HepG2 (cell line): ENCODE measurements at regions not wholly inside any gene's neighbourhood (a gene's known extent, or its start where the extent isn't known, plus 50 kb on each side); places are given as distances from the start of the nearest gene placed in this dataset.
A peak's percentile ranks its signal among the peaks of the same experiment; 100 is the strongest.

ENCODE experiments used
- CBX2 ChIP-seq, 2 experiments: fragments of 200-600 bp in 1 of 2; sonication (generic); formaldehyde crosslinking in 1 of 2; IDR thresholded peaks; 2 replicates each; pipeline versions ENCODE4 v1.7.0 to v1.8.1; 2018 to 2022; ENCODE audit warnings: low read depth in 2 of 2, low read length in 1 of 2, mild to moderate bottlenecking in 1 of 2, missing genetic modification reagents in 1 of 2
- CTCF ChIP-seq: sonication (generic); formaldehyde crosslinking; IDR thresholded peaks from 2 replicates; pipeline ENCODE4 v1.5.0; 2020; ENCODE audit warnings: mild to moderate bottlenecking, missing genetic modification reagents, moderate library complexity
- FOXK1 ChIP-seq: sonication (generic); formaldehyde crosslinking; IDR thresholded peaks from 2 replicates; pipeline ENCODE4 v1.4.0; 2020; ENCODE audit warnings: low read depth, missing genetic modification reagents, borderline replicate concordance
- KMT2B ChIP-seq: IDR thresholded peaks from 2 replicates; pipeline ENCODE4 v1.6.1; 2016; ENCODE audit warnings: missing genetic modification reagents, missing compliant biosample characterization
- LRRFIP1 ChIP-seq: sonication (generic); formaldehyde crosslinking; conservative IDR thresholded peaks from 2 replicates; pipeline ENCODE4 v1.4.0; 2020; ENCODE audit warnings: missing genetic modification reagents
- MNT ChIP-seq: fragments of 450-650 bp; IDR thresholded peaks from 2 replicates; pipeline ENCODE4 v1.6.1; 2016
- POLR2A ChIP-seq, 2 experiments: IDR thresholded peaks; 2 replicates each; pipeline ENCODE4 v1.6.1; 2011; ENCODE audit warnings: low read depth in 2 of 2, low read length in 2 of 2, mild to moderate bottlenecking in 1 of 2, moderate library complexity in 1 of 2; ENCODE audit not compliant: insufficient read depth in 1 of 2
- XRCC5 ChIP-seq: fragments of 200-400 bp; formaldehyde crosslinking; optimal IDR thresholded peaks from 2 replicates; pipeline ENCODE3; 2017; ENCODE audit warnings: mild to moderate bottlenecking, low read length
- ZBTB7B ChIP-seq: sonication (generic); formaldehyde crosslinking; IDR thresholded peaks from 2 replicates; pipeline ENCODE4 v1.4.0; 2020; ENCODE audit warnings: missing genetic modification reagents
- ZFP90 ChIP-seq: sonication (generic); formaldehyde crosslinking; IDR thresholded peaks from 2 replicates; pipeline ENCODE4 v1.8.0; 2022; ENCODE audit warnings: missing genetic modification reagents, mild to moderate bottlenecking, inconsistent platforms, borderline replicate concordance
- ZNF513 ChIP-seq: sonication (generic); formaldehyde crosslinking; conservative IDR thresholded peaks from 2 replicates; pipeline ENCODE4 v1.5.0; 2020; ENCODE audit warnings: missing genetic modification reagents
- ZNF563 ChIP-seq: sonication (generic); formaldehyde crosslinking; IDR thresholded peaks from 2 replicates; pipeline ENCODE4 v1.8.0; 2022; ENCODE audit warnings: mild to moderate bottlenecking, moderate library complexity, missing genetic modification reagents
- ZNF574 ChIP-seq: sonication (generic); formaldehyde crosslinking; IDR thresholded peaks from 2 replicates; pipeline ENCODE4 v1.4.0; 2020; ENCODE audit warnings: missing genetic modification reagents
- ZNF576 ChIP-seq: sonication (generic); formaldehyde crosslinking; IDR thresholded peaks from 2 replicates; pipeline ENCODE4 v1.4.0; 2020; ENCODE audit warnings: mild to moderate bottlenecking, missing genetic modification reagents
- ZUFSP ChIP-seq: sonication (generic); formaldehyde crosslinking; IDR thresholded peaks from 2 replicates; pipeline ENCODE4 v1.9.0; 2021; ENCODE audit warnings: missing genetic modification reagents, mild to moderate bottlenecking, borderline replicate concordance

GRCh38 chr3:48088749-48089466 lies 72.7 kb upstream of the MAP4 start (continued):
- peak; percentile 3; the same call in 1 of the 2 replicates for TF ChIP-seq MNT
- TF ChIP-seq LRRFIP1, result no peak
- TF ChIP-seq ZNF576 (CRISPR knock-in tag), result no peak
- peak; percentile 49; the same call in 1 of the 2 replicates for TF ChIP-seq ZBTB7B (CRISPR knock-in tag)
- no peak for TF ChIP-seq ZNF513 (CRISPR knock-in tag)
- TF ChIP-seq CBX2 (IDR thresholded peaks at IDR 0.05; ENCODE audit: low read depth, low read length), result no peak
- TF ChIP-seq CBX2 (CRISPR knock-in tag; IDR thresholded peaks at IDR 0.05; ENCODE audit: low read depth), result no peak
- TF ChIP-seq CTCF (CRISPR knock-in tag), result no peak
- TF ChIP-seq KMT2B (CRISPR knock-in tag), result peak; percentile 94
- peak; percentile 90 to 91 for TF ChIP-seq POLR2A (IDR thresholded peaks at IDR 0.05; ENCODE audit: insufficient read depth in 1 of 2, low read depth in 2 of 2, low read length in 2 of 2)
- peak; percentile 70; the same call in 1 of the 2 replicates for TF ChIP-seq ZFP90 (CRISPR knock-in tag)
- peak; percentile 47 for TF ChIP-seq XRCC5
- peak; percentile 80 for TF ChIP-seq ZNF574 (CRISPR knock-in tag)
- TF ChIP-seq ZNF563 (CRISPR knock-in tag), result peak; percentile 77; the same call in 1 of the 2 replicates
- peak; percentile 76; the same call in 1 of the 2 replicates for TF ChIP-seq FOXK1 (CRISPR knock-in tag)
- TF ChIP-seq ZUFSP (CRISPR knock-in tag), result no peak
